ENCODE measurements at regions not wholly inside any gene's neighbourhood (a gene's known extent, or its start where the extent isn't known, plus 50 kb on each side); places are given as distances from the start of the nearest gene placed in this dataset.

- no peak for TF ChIP-seq MAZ (IDR thresholded peaks at IDR 0.05; ENCODE audit: borderline replicate concordance, low read depth, low read length)
- no peak for TF ChIP-seq CTCF (IDR thresholded peaks at IDR 0.05)
- TF ChIP-seq HOXA7 (CRISPR knock-in tag; IDR thresholded peaks at IDR 0.05), result no peak
- no peak for TF ChIP-seq RAD21 (conservative IDR thresholded peaks at IDR 0.05 in 1 of 2, IDR thresholded peaks at IDR 0.05 in 1 of 2)
- no peak for TF ChIP-seq BHLHE40 (IDR thresholded peaks at IDR 0.05; ENCODE audit: low read depth, low read length)
- no peak for TF ChIP-seq EP300 (IDR thresholded peaks at IDR 0.05)
- TF ChIP-seq JUNB (IDR thresholded peaks at IDR 0.05), result peak; percentile 47; the same call in 1 of the 2 replicates
Measured at GRCh38 chr3:130820976-130821375, 72.9 kb upstream of the ATP2C1 start.
